Ishikawa (cell line): ENCODE measurements at regions not wholly inside any gene's neighbourhood (a gene's known extent, or its start where the extent isn't known, plus 50 kb on each side); places are given as distances from the start of the nearest gene placed in this dataset.

Experiments
- CREB1 ChIP-seq: IDR thresholded peaks from 2 replicates; pipeline ENCODE4 v1.6.1; 2012; ENCODE audit warnings: low read depth
- EGR1 ChIP-seq: IDR thresholded peaks from 2 replicates; pipeline ENCODE4 v1.6.1; 2012
- EP300 ChIP-seq: IDR thresholded peaks from 2 replicates; pipeline ENCODE4 v1.6.1; 2012; ENCODE audit warnings: borderline replicate concordance
- MAX ChIP-seq: IDR thresholded peaks from 2 replicates; pipeline ENCODE4 v1.6.1; 2012
- TAF1 ChIP-seq: IDR thresholded peaks from 2 replicates; pipeline ENCODE4 v1.6.1; 2012; ENCODE audit warnings: low read depth, mild to moderate bottlenecking
- TEAD4 ChIP-seq: IDR thresholded peaks from 2 replicates; pipeline ENCODE4 v1.6.1; 2012
- YY1 ChIP-seq: IDR thresholded peaks from 2 replicates; pipeline ENCODE4 v1.6.1; 2012; ENCODE audit warnings: low read depth
- ZBTB7A ChIP-seq: IDR thresholded peaks from 2 replicates; pipeline ENCODE4 v1.6.1; 2012; ENCODE audit warnings: low read depth
- TF ChIP-seq, protein P1 (sequence below): IDR thresholded peaks from 2 replicates; pipeline ENCODE4 v1.6.1; 2012; ENCODE audit warnings: low read depth, mild to moderate bottlenecking
- TF ChIP-seq, protein P2 (sequence below): IDR thresholded peaks from 2 replicates; pipeline ENCODE4 v1.6.1; 2012

- TF ChIP-seq CREB1: no peak
- no peak for TF ChIP-seq EP300
- no peak for TF ChIP-seq YY1
- no peak for TF ChIP-seq ZBTB7A
- TF ChIP-seq, protein P1, sequence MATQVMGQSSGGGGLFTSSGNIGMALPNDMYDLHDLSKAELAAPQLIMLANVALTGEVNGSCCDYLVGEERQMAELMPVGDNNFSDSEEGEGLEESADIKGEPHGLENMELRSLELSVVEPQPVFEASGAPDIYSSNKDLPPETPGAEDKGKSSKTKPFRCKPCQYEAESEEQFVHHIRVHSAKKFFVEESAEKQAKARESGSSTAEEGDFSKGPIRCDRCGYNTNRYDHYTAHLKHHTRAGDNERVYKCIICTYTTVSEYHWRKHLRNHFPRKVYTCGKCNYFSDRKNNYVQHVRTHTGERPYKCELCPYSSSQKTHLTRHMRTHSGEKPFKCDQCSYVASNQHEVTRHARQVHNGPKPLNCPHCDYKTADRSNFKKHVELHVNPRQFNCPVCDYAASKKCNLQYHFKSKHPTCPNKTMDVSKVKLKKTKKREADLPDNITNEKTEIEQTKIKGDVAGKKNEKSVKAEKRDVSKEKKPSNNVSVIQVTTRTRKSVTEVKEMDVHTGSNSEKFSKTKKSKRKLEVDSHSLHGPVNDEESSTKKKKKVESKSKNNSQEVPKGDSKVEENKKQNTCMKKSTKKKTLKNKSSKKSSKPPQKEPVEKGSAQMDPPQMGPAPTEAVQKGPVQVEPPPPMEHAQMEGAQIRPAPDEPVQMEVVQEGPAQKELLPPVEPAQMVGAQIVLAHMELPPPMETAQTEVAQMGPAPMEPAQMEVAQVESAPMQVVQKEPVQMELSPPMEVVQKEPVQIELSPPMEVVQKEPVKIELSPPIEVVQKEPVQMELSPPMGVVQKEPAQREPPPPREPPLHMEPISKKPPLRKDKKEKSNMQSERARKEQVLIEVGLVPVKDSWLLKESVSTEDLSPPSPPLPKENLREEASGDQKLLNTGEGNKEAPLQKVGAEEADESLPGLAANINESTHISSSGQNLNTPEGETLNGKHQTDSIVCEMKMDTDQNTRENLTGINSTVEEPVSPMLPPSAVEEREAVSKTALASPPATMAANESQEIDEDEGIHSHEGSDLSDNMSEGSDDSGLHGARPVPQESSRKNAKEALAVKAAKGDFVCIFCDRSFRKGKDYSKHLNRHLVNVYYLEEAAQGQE: no peak
- no peak for TF ChIP-seq TEAD4
- TF ChIP-seq, protein P2, sequence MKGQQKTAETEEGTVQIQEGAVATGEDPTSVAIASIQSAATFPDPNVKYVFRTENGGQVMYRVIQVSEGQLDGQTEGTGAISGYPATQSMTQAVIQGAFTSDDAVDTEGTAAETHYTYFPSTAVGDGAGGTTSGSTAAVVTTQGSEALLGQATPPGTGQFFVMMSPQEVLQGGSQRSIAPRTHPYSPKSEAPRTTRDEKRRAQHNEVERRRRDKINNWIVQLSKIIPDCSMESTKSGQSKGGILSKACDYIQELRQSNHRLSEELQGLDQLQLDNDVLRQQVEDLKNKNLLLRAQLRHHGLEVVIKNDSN: no peak
- no peak for TF ChIP-seq EGR1
- no peak for TF ChIP-seq MAX
- no peak for TF ChIP-seq TAF1
These were observed 391.5 kb upstream of the MGMT start for GRCh38 chr10:129075508-129075907.
